GM18517 (cell line): ENCODE measurements at regions not wholly inside any gene's neighbourhood (a gene's known extent, or its start where the extent isn't known, plus 50 kb on each side); places are given as distances from the start of the nearest gene placed in this dataset.

Experiments
- ATAC-seq: cut with Tn5 transposase; IDR thresholded peaks from one replicate; pipeline ENCODE4 v1.9.1; 2021; ENCODE audit warnings: mild to moderate bottlenecking, moderate library complexity; ENCODE audit not compliant: unreplicated experiment

DNA sequence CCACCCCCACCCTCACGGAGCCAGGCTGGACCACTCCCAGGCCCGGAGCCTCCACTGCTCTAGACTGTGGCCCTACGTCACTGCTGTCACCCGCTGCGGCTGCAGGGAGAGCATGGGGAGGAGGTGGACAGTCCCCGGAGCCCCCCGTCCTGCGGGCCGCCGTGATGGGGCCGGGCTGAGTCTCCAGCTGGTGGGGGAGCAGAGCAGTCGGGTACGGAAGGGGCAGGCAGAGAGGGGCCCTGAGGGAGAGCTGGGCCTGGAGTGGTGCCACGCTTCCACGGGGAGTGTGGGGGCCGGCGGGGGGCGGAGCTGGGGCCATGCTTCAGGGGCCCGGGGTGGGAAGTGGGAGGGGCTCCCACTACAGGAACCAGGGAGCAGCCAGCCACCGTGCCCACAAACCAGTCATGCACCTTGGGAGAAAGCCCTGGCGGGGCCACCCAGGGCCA is 98.9 kb upstream of the KCNK1 start:
- ATAC-seq: no peak

GRCh38 chr1:233516732-233517131 is 97.2 kb upstream of the KCNK1 start:
- ATAC-seq: no peak

DNA sequence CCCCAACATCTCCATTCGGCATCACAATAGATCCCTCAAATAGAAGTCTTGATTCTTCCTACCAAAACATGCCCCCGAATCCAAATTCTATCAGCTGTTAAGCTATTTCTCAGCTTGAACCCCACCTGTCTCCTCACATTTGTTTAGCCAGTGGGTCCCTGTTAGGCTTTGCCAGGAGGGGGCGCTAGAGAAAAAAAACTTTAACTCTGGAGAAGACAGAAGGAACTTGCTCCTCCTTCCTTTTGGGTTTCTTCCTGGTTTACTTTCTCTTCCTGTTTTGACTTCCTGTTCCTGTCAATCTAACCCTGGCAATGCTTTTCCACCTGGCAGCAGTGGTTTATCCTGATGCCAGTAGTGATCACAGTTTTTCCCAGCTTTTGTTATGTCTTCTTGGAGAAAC is 95.6 kb upstream of the KCNK1 start:
- ATAC-seq: no peak

GRCh38 chr1:233520261-233521191 is 93.4 kb upstream of the KCNK1 start:
- no peak for ATAC-seq

DNA sequence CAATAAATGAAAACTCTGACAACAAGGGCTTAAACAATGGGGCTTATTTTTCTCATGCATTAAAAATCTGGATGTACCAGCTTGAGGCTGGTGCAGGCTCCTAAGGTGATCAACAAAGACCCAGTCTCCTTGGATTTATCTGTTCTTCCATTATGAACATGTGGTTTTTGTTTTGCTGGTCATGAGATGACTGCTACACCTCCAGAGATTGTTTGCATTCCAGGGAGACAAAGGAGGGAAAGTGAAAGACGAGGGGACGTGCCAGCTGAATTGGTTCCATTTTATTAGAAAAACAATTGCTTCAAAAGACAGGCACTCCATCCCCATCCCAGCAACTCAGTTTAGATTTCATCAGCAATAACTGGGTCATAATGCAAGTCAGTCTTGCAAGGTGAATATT is 90.9 kb upstream of the KCNK1 start:
- no peak for ATAC-seq

GRCh38 chr1:233527818-233528217 is 86.1 kb upstream of the KCNK1 start:
- no peak for ATAC-seq

DNA sequence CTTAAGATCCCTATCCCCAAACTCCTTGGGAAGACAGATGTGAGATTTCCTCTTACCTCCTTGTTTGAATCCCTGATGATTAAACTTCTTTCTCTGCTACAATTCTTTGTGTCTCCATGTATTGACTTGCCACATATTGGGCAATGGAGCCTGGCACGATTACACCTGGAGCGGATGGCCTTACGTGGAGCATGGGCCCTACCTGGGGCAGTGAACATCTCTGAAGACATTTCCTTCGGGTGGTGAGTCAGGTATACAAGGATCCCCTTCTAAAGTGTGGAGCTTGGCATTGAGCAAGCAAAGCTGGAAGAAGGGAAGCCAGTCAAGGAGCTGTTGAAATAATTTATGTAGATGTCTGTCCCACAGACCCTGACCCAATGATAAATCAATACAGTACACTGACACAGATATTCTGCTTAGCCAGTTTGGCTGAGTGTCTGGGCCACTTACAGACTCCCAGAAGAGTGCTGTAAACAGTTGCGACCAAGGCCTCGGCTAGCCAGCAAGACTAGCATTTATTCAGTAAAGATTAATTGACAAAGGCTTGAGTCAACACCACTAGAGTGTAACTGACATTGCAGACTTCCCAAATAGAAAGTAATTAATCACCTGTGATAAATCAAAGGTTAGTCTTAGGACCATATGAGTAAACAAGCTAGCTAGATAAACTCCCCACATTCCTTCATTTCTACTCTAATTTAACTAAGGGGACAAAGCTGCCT is 83.1 kb upstream of the KCNK1 start:
- ATAC-seq: no peak

DNA sequence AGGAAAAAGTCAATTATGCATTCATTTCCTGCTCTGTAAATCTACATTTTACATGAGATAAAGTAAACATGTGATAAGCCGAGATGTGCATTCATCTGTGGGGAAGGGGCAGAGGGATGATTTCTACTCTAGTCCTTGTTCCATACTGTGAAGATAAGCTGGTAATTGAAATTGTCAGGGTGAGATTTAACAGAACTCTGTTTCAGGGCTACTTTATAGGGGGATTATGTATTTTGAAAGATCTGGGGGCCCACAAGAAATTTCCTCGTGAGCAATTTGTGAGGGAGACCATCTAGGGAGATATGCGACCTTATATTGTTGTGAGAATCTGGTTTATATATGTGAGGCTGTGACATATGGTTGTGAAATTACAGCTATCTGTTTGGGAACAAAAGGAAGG is 73.1 kb upstream of the KCNK1 start:
- no peak for ATAC-seq

DNA sequence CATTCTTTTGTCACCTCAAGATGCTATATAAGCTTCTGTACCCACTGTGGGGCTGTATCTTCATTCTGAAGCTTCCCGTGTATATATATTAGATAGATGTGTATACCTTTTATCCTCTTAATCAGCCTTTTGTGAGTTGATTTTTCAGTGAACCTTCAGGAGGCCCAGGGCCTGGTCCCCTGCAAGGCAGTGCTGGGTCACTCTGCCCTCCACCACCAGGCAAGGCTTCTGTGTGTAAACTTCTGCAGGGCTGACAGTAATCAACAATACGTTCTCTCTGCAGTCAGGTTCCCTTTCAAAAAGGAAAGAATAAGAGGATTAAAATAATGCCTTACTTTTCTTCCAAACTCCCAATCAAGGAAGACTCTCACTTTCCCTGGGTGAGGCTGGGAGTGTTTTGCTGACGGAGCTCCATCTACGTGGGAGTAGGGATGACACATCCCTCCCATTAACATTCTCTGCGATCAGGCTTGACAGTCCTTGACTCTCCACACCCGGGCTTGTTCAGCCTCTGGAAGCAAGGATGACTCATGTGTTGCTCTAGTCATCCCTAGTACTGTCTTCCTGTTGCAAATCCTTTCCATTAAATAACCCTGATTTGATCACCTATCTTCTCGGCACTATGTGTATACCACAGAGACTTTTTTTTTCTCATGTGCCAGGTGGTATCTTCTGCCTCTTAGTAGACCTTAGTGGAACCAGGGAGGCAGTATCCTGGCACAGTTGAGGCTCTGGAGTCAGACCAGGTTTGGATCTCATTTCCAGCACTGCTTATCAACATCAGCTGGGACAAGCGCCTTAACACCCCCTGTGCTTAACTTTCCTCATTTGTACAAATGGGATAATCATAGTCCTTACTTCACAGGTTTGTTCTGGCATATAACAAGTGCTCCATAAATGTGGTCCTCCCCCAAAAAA is 70.3 kb upstream of the KCNK1 start:
- ATAC-seq: no peak

DNA sequence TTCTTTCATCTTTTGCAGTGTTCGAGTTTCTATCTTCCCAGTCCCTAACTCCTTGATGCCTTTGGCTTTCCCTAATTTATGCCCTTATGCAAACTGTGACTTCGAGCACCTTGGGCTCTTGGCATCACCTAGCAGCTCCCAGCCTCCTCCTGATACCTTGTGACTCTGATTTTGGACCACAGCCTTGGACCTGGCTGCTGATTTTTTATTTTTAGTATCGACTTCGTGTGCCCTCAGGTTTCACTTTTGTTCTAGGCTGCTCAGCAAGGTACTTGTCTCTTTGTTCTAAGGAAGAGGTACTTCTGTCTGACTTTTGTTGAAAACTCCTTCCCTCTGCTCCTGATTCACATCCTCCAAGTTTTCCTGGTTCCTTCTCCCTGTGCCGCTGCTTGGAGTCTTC is 69.6 kb upstream of the KCNK1 start:
- no peak for ATAC-seq

GRCh38 chr1:233547726-233548125 is 66.2 kb upstream of the KCNK1 start:
- no peak for ATAC-seq

DNA sequence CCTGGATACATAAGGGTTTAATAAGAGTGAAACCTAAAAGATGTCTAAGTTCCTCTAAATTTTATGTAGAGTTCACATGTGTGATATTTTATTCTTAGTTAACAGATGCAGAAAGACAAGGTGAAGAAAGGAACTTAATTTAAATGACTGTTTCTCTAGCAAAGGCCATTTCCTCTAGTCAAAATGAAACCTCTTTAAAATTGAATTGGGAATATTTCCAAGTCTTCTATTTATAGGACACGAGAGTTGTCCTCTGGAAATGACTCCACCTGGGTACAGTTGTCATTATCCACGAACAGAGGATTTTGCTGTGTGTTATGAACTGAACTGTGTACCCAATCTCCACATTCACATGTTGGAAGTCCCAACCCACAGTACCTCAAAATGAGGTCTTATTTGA is 64.5 kb upstream of the KCNK1 start:
- no peak for ATAC-seq

DNA sequence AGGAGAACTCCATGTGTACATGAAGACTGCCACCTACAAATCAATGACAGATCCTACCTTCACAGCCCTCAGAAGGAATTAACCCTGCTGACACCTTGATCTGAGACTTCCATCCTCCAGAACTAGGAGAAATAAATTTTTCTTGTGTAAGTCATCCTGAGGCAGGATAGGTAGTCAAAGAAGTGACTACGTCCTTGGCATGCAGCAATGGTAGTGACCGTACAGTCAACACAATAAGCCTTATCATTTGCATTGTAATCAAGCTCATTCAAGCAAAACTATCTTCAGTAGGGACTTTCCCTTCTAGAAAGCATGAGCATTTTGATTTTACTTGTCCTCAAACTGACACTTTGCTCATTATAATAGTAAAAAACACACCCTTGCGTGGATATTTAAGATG is 64.0 kb upstream of the KCNK1 start:
- ATAC-seq: no peak

DNA sequence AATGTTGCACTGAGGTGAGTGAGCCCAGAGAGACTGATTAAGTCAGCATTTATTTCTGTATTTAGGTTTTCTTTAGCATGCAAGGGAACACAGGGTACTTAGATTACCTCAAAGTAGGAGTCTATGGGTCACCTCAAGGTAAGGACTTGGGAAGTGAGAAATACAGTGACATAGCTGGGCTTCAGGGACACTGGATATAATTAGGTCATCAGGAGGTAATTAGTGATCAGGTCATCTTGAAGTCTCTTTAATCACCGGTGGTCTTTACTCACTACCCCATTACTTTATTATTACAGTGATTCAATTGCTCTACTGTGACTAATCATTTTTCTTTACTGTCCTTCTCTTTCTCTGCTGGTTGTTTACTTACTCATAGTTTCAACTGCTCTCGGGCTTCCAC is 59.9 kb upstream of the KCNK1 start:
- no peak for ATAC-seq

- no peak for ATAC-seq
These were observed 52.0 kb upstream of the KCNK1 start for GRCh38 chr1:233561708-233562426.
